ENCODE measurements at regions not wholly inside any gene's neighbourhood (a gene's known extent, or its start where the extent isn't known, plus 50 kb on each side); places are given as distances from the start of the nearest gene placed in this dataset.

DNA sequence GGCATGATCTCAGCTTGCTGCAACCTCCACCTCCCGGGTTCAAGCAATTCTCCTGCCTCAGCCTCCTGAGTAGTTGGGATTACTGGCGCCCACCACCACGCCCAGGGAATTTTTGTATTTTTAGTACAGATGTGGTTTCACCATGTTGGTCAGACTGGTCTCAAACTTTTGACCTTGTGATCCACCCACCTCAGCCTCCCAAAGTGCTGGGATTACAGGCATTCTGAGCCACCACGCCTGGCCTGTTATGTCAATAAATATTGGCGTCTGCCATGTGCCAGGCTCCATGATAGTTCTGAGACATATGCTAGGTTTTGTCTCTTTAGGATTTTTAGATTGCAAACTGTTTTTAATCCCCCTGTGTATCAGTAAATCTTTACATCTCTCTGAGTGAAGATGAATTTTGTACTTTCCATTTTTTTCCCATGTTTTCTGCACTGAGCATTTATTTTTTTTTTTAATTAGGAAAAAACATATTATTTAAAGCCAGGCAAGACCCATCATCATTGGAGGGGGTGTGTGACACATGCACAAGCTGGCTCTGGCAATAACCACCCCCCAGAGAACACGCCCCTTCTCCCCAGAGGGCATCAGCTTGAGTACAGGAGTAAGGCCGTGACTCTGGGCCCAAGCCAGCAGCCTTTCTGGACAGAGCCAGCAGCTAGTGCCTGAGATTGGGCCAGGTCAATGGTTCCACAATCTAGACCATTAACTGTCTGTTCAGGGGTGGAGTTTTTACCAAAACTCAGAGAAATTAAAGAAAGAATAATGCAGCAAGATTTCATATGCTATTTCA is 51.0 kb upstream of the ATP1B3 start:
- H3K27me3 ChIP-seq (ENCODE audit: control insufficient read depth, insufficient read depth, low read length) = peaks cover 2% of the 10 kb centered on the region
- TF ChIP-seq, protein P1, sequence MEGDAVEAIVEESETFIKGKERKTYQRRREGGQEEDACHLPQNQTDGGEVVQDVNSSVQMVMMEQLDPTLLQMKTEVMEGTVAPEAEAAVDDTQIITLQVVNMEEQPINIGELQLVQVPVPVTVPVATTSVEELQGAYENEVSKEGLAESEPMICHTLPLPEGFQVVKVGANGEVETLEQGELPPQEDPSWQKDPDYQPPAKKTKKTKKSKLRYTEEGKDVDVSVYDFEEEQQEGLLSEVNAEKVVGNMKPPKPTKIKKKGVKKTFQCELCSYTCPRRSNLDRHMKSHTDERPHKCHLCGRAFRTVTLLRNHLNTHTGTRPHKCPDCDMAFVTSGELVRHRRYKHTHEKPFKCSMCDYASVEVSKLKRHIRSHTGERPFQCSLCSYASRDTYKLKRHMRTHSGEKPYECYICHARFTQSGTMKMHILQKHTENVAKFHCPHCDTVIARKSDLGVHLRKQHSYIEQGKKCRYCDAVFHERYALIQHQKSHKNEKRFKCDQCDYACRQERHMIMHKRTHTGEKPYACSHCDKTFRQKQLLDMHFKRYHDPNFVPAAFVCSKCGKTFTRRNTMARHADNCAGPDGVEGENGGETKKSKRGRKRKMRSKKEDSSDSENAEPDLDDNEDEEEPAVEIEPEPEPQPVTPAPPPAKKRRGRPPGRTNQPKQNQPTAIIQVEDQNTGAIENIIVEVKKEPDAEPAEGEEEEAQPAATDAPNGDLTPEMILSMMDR (conservative IDR thresholded peaks at IDR 0.05 in 1 of 2, IDR thresholded peaks at IDR 0.05 in 1 of 2; ENCODE audit: low read depth in 1 of 2, low read length in 2 of 2) = no peak
- TF ChIP-seq EZH2 (IDR thresholded peaks at IDR 0.05; ENCODE audit: low read length, missing control alignments) = no peak
- H3K27ac ChIP-seq (ENCODE audit: insufficient read depth, low read length) = no peak overlapping the region
- no peak for DNase-seq (ENCODE audit: low read depth in 2 of 2)
- no peak overlapping the region for H3K4me3 ChIP-seq (replicated peaks in 1 of 4; ENCODE audit: control extremely low read depth in 1 of 4, insufficient read depth in 1 of 4, low read depth in 3 of 4, low read length in 4 of 4)
- H3K4me2 ChIP-seq (ENCODE audit: extremely low read depth, insufficient read depth, low read length) = no peak overlapping the region
- H3K79me2 ChIP-seq (ENCODE audit: control insufficient read depth, insufficient read depth, low read length) = no peaks in the 10 kb centered on the region
- H2AFZ ChIP-seq (ENCODE audit: low read length) = no peak overlapping the region
- no peaks in the 10 kb centered on the region for H3K9me3 ChIP-seq (ENCODE audit: control insufficient read depth, insufficient read depth, low read depth, low read length)
- H3K36me3 ChIP-seq (ENCODE audit: control insufficient read depth, insufficient read depth, low read length) = no peaks in the 10 kb centered on the region
- no peak overlapping the region for H3K9ac ChIP-seq (ENCODE audit: insufficient read depth, low read length)
- H3K4me1 ChIP-seq (ENCODE audit: control insufficient read depth, extremely low read depth, insufficient read depth, low read length) = no peaks in the 10 kb centered on the region
- no peaks in the 10 kb centered on the region for H4K20me1 ChIP-seq (ENCODE audit: control insufficient read depth, extremely low read depth, insufficient read depth, low read length)

All from fibroblast of lung (primary cell).